LNCAP (cell line): ENCODE measurements at regions not wholly inside any gene's neighbourhood (a gene's known extent, or its start where the extent isn't known, plus 50 kb on each side); places are given as distances from the start of the nearest gene placed in this dataset.

Source experiments
- TF ChIP-seq, protein P1 (sequence below): fragments of 450-650 bp; IDR thresholded peaks from 2 replicates; pipeline ENCODE4 v1.5.1; 2017; ENCODE audit warnings: mild to moderate bottlenecking

DNA sequence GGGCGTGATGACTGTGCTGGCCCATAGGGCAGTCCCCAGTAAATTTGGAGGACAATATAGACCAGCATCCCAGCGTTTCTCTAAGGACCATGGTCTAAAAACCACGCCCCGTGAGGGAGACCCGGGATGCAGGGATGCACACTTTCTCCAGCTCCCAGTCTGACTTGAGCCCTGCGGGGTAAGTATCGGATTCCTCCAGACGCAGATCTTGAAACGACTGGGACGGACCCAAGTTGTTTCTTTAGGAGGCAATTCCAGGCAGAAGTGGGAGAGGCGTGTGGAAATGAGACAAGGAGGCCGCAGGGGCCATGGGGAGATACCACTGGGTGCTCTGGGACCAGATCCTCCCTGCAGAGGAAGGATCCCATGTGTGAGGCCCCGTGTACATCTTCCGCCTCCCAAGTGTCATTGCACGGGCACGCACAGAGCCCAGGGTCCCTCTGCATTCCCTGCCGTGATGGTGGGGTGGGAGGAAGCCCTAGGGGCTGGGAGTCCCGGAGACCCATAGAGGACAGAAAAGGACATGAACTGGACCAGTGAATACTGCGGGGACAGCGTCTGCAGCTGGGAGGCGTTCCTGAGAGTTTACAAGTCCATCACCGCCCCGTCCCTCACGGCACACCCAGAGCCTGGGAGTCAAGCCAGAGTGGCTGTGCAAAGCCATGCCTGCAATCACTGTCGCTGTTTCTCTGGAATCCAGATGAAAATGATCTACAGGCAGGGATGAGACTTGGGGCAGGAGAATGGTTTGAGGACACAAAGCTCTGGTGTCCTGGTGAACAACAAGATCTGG, 522.9 kb downstream of the CDH26 start:
- TF ChIP-seq, protein P1, sequence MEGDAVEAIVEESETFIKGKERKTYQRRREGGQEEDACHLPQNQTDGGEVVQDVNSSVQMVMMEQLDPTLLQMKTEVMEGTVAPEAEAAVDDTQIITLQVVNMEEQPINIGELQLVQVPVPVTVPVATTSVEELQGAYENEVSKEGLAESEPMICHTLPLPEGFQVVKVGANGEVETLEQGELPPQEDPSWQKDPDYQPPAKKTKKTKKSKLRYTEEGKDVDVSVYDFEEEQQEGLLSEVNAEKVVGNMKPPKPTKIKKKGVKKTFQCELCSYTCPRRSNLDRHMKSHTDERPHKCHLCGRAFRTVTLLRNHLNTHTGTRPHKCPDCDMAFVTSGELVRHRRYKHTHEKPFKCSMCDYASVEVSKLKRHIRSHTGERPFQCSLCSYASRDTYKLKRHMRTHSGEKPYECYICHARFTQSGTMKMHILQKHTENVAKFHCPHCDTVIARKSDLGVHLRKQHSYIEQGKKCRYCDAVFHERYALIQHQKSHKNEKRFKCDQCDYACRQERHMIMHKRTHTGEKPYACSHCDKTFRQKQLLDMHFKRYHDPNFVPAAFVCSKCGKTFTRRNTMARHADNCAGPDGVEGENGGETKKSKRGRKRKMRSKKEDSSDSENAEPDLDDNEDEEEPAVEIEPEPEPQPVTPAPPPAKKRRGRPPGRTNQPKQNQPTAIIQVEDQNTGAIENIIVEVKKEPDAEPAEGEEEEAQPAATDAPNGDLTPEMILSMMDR, result no peak

DNA sequence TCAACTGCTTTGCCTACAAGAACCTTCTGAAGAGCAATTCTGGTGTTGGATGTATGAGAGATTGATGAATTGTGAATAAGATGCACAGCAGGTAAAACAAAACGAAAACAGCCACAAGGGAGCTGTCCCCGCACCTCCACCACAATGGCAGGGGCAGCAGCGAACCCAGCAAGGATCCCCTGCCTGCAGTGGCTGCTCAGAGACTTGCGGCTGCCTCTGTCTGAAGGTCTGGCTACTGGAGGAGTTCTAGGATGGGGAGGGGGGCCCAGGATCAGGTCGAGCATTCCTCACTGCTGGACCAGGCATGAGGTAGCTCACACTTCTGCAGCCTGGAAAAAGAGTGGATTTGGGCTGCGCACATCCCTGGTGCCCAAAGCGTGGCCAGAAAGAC, 523.5 kb downstream of the CDH26 start:
- TF ChIP-seq, protein P1, result no peak

DNA sequence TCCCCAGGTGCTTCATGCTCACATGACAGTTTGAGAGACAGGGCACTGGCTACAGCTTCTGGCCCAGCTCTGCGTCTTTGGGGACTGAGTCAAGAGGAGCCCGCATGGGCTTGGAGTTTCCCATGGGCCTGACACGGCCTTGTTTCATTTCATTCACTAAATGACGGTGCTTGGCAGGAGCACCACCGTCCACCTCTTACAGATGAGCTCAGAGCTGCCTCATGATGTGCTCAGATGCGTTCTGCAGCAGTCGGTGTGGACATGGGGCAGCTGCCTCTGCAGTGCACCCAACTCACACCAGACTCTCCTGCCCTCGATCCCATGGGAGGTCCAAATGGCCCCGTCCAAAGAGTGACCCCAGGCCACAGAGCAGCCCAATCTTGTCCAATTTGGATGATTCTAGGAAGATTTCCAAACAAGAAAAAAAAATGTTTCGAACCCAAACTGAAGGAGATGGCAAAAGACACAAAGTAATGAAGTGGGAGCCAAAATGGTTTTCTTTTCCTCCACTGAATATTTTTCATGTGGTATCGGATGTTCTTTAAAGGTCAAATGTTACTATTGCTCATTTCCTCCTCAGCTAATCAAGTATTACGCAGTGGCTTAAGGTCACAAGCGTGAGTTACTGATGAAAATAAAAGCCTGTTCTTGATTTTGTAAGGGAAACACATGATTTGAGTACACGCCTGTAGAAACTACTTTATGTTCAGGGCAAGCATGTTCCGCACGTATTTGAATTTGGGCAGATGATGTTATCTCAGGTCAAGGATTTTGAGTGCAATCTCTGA, 524.2 kb downstream of the CDH26 start:
- TF ChIP-seq, protein P1, result no peak

DNA sequence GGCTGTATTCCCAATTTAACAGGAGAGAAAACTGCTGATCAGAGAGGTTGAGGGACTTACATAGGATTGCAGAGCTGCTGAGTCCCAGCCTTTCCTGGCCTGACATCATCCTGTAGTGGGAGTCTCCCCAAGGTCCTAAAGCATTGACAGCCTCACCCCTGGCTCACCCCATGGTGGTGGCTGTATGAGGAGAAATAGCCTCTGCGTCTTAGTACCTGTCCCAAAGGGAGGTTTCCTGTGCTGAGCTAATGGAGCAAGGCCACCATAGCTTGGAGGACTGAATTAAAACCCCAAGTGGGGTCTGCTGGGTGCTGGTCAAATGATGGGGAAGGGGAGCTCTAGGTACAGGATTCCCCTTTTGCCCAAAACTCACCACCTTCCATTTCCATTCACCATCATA, 525.1 kb downstream of the CDH26 start:
- TF ChIP-seq, protein P1, result no peak

DNA sequence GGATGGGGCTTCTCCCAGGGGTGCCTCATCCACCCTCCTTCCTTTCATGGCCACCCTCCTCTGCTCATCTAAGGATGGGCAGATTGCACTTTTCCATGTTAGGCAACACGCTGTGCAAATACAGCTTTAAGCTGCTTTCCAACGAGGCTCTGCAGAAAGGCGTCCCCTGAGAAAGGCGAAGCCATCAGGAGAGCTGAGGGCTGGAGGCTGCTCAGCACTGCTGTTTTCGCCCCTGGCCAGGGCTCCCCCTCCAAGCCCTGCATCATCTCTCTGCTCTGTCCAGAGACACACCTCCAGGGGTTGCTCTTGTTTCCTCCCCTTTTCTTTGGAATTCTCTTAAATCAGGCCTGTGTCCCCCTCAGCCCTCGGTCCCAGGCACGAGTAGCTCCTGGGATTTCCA, 526.1 kb downstream of the CDH26 start:
- TF ChIP-seq, protein P1, result no peak

DNA sequence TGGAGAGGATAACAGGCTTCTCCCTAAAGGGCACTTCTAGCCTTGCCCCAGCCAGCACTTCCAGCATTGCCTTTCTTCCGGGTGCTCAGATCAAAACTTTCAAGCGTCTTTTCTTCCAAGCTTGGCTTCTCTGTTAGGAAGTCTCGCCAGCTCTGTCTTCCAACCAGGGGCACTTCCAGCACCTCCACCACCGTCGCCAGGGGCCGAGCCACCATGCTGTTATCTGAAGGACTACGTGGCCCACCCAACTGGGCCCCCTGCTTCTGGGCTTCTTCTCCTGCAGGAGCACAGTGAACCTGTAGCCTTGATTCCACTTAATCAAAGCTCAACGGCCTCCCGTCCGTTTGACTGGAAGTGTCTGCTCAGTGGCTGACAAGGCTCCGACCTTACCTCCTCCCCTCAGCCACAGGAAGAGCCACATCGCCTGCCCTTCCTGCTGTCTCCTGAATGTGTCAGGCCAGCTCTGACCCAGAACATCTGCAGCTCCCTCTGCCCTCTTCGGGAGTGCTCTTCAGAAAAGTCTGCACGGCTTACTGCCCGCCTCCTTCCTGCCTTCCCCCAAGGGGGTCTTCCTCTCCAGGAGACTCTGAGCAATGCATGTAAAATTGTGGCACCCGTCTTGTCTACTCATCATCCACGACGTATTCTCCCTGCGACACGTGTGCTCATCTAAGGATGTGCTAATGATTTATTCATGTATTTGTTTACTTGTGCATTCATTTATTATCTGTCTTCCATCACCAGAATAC, 527.0 kb downstream of the CDH26 start:
- TF ChIP-seq, protein P1, result no peak

DNA sequence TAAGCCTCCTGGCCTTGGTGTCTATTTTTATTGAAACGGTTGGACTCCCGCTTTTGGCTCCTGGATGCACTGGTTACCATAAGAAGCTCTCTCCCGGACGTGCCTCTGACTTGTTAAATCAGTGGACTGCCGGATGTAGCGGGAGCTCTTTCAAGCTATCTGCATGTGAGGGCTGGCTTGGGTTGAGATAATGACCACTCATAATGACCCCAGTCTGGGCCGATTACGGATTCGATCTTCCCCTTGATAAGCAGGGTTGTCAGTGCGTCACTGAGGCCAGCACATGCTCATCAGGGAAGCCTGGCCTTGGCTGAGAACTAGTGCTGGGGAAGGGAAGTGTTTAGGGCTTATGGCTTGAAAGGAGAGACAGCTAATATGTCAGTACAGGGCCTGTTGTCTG, 528.1 kb downstream of the CDH26 start:
- TF ChIP-seq, protein P1, result no peak
